Ammon's horn (tissue), 1 donor: ENCODE measurements at regions not wholly inside any gene's neighbourhood (a gene's known extent, or its start where the extent isn't known, plus 50 kb on each side); places are given as distances from the start of the nearest gene placed in this dataset.
"Not testable (repeated sequence)": the region's sequence is repeated elsewhere in the genome, so short reads cannot be mapped to it uniquely, and the experiment has no call there.

Source experiments
- DNase-seq: peaks from one replicate; pipeline ENCODE4 v3.0.0-alpha.2; 2016; ENCODE audit warnings: low spot score

DNA sequence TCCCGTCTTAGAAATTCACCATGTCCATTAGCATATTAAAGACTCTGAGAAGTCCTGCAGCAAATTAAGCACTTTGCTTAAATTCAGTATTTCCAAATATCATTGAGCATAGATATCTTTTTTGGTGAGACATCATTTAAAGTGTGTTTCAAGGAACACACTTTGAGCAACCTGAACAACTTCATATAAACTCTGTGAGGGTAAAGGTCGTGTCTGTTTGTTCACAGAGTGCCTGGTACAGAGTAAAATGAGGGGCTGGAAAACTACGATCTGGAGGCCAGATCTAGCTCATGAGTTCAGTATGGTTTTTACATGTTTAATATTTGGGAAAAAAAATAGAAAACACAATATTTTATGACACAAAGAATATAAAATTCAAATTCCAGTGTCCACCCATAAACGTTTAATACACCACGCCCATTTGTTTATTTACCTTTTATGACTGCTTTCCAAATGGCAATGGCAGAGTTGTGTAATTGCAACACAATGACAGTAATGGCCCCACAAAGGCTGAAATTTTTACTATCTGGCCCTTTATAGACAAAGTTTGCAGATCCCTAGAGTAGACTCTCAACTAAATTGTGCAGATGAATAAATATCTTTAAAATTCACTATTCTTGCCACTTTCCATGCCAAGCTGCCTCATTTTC, 67.4 kb downstream of the SNTN start:
- no peak for DNase-seq

- not testable (repeated sequence) for DNase-seq
Measured at GRCh38 chr3:63720951-63721350, 68.5 kb downstream of the SNTN start.

DNA sequence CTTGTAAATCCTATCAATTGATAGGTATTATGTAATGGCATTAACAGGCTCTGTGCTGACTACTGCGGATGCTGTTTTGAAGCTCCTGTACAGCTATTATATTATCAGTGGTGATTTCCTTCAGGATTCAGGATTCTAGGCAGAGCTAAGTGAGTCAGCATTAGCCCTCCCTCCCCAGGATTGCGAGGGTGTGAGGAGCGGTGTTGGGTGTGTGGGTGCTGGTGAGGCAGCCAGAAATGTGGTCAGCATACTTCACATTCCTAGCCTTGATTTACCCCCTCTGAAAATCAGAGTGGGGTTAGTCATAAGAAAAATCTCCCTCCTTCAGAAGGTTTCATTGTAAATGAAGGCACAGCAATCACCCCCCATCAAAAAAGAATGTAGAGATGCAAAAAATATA, 72.5 kb downstream of the SNTN start:
- DNase-seq = peak; percentile 17

GRCh38 chr3:63726656-63727055, 74.2 kb downstream of the SNTN start:
- DNase-seq = no peak

DNA sequence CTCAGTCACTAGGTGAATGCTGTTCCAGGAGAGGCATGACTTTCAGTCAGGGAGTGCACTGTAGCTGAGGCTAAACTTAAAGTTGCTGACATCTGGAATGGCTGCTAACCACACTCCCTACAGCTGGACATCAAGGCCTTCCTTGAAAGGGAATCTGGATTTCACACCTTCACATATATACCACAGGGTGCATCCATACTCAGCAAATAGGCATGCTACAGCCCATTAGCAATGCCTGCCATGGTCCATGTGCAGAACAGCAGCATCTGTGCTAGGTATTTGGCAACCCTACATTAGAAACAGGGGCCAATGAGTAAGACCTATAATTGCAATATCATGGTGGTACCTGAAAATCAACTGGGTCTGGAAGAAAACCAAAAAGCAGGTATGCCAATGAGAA, 74.8 kb downstream of the SNTN start:
- DNase-seq = no peak

DNA sequence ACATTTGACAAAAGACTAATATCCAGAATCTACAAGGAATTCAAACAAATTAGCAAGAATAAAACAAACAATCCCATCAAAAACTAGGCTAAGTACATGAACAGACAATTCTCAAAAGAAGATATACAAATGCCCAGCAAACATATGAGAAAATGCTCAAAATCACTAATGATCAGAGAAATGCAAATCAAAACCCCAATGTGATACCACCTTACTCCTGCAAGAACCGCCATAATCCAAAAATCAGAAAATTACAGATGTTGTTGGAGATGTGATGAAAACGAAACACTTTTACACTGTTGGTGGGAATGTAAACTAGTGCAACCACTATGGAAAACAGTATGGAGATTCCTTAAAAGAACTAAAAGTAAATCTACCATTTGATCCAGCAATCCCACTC, 79.4 kb downstream of the SNTN start:
- no peak for DNase-seq

DNA sequence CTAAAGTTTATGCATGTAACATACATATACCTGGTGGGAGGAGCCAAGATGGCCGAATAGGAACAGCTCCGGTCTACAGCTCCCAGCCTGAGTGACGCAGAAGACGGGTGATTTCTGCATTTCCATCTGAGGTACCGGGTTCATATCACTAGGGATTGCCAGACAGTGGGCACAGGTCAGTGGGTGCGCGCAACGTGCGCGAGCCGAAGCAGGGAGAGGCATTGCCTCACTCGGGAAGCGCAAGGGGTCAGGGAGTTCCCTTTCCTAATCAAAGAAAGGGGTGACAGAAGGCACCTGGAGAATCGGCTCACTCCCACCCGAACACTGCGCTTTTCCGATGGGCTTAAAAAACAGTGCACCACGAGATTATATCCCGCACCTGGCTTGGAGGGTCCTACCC, 80.8 kb downstream of the SNTN start:
- not testable (repeated sequence) for DNase-seq

- DNase-seq = not testable (repeated sequence)
Measured at GRCh38 chr3:63734632-63735031, 82.2 kb downstream of the SNTN start.

GRCh38 chr3:63736757-63737156, 82.3 kb upstream of the C3orf49 start:
- DNase-seq = not testable (repeated sequence)

DNA sequence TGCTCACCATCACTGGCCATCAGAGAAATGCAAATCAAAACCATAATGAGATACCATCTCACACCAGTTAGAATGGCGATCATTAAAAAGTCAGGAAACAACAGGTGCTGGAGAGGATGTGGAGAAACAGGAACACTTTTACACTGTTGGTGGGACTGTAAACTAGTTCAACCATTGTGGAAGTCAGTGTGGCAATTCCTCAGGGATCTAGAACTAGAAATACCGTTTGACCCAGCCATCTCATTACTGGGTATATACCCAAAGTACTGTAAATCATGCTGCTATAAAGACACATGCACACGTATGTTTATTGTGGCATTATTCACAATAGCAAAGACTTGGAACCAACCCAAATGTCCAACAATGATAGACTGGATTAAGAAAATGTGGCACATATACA, 80.5 kb upstream of the C3orf49 start:
- DNase-seq = not testable (repeated sequence)

GRCh38 chr3:63739474-63739873, 79.6 kb upstream of the C3orf49 start:
- DNase-seq = no peak

GRCh38 chr3:63740116-63740515, 79.0 kb upstream of the C3orf49 start:
- DNase-seq = no peak

GRCh38 chr3:63744693-63745092, 74.4 kb upstream of the C3orf49 start:
- DNase-seq = not testable (repeated sequence)

- no peak for DNase-seq
Measured at GRCh38 chr3:63745757-63746156, 73.3 kb upstream of the C3orf49 start.

- no peak for DNase-seq
Measured at GRCh38 chr3:63746211-63746610, 72.9 kb upstream of the C3orf49 start.

GRCh38 chr3:63751459-63751858, 67.6 kb upstream of the C3orf49 start:
- DNase-seq = no peak

- DNase-seq = no peak
Measured at GRCh38 chr3:63753567-63753966, 65.5 kb upstream of the C3orf49 start.

DNA sequence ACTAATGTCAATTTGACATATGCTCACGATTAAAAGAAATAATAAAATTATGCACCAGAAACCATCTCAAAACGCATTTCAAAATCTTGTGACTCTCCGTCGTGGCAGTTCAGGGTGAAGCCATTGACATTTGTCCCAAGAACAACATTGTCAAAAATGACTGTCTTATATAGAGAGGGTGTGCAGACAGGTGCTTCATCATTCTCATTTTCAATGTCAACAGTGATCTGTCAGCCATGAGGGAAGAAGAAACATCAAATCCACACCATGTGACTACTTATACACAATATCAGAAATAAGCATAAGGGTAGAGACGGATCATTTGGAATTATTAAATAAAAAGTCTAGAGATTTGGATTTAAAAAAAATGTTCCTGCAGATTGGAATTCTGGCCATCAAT, 65.1 kb upstream of the C3orf49 start:
- DNase-seq = no peak

GRCh38 chr3:63762180-63762579, 56.9 kb upstream of the C3orf49 start:
- DNase-seq = no peak

GRCh38 chr3:63762934-63763550, 56.1 kb upstream of the C3orf49 start:
- DNase-seq = no peak

DNA sequence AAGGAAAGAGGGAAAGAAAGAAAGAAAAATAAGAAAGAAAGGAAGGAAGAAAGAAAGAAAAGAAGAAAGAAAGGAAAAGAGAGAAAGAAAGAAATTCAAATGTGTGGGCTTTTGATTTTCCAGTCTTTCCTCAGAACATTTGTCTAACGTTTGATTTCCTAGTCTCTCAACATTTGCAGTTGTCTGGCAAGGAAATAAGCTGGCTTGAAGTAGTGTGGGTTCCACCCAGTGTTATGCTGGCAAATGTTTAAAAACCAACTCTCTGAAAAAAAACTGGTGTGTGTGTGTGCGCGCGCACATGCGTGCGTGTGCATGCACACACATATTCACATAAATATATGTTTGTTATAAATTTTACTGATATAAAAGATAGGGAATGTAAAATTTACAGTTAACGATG, 54.6 kb upstream of the C3orf49 start:
- DNase-seq = peak; percentile 9

DNA sequence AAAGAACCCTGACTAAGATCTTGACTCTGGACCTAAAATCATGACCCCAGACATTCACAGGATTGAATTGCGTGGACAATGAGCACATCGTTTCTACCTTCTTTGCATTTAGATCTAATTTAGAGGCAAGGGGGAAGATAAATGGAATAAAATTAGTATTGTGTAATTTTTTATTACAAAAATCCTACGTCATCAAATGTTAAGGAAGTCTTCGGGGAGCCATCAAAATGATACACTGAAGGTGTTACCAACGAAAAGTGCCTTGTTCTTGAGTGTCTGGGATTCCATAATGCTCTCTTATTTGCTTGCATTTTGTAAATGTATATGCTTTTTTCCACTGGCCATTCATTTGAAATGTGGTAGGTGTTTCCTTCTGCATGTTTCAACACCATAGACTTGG, 52.8 kb upstream of the C3orf49 start:
- DNase-seq = no peak

DNA sequence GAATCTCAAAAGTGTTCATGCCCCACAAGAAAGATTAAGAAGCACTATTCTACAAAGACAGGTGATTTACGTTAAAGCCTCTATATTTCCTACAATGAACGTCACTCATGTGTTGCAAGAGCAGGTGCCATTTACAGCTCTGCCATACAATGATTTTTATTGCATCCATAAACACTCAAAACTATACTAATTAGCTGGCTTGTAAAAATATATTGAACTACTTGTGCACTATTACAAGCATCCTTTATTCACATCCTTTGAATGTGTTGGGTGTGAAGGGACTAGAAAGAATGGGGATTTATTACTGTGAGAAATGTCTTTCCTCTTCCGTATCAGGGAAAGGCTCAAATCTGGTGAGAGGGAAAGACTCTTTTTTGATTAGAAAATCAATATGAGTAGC, 50.7 kb upstream of the C3orf49 start:
- DNase-seq = no peak

DNA sequence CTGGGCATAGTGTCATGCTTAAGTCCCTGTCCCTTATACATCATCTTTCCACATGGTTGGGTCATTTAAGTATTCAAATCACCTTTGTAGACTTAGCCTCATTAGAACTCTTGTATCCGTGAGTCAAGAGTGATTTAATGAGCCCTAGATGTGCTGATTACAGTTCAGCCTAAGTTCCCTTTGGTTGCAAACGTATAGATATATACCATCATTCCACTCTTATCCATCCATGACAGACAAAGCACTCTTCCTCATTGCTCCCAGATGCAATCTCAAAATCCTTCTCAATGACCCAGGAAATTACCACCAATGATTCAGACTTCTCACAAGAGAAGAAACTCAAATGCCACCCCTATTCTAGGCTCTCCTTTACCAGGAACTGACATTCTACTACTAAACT, 50.2 kb upstream of the C3orf49 start:
- DNase-seq = no peak
